AG04449 (cell line): ENCODE measurements at regions not wholly inside any gene's neighbourhood (a gene's known extent, or its start where the extent isn't known, plus 50 kb on each side); places are given as distances from the start of the nearest gene placed in this dataset.
"Not testable (repeated sequence)": the region's sequence is repeated elsewhere in the genome, so short reads cannot be mapped to it uniquely, and the experiment has no call there.

Source experiments
- CTCF ChIA-PET: fragments of 350-600 bp; formaldehyde crosslinking; extraction: SDS; loops from one replicate; lab custom pipeline; 2021; ENCODE audit warnings: antibody characterized with exemption; lab: Yijun Ruan, JAX
- POLR2A ChIA-PET: fragments of 400-600, 350-600 bp; formaldehyde crosslinking; extraction: SDS; loops from one replicate; lab custom pipeline; 2020; ENCODE audit warnings: antibody characterized with exemption, inconsistent platforms; lab: Yijun Ruan, JAX
- DNase-seq: peaks from one replicate; pipeline ENCODE4 v3.0.0-alpha.2; 2010; ENCODE audit warnings: low read depth, low spot score
- H3K4me3 ChIP-seq: 2 replicates; pipeline ENCODE4 v1.5.1; 2011; ENCODE audit warnings: low read depth, mild to moderate bottlenecking, control low read depth, low read length
- CTCF ChIP-seq: IDR thresholded peaks from one replicate; pipeline ENCODE4 v1.5.1; 2011; ENCODE audit warnings: mild to moderate bottlenecking, moderate library complexity, low read length, control low read depth, inconsistent platforms; ENCODE audit not compliant: insufficient read depth; ENCODE audit errors: missing control alignments

GRCh38 chrX:113391875-113392274, 551.2 kb upstream of the AMOT start:
- H3K4me3 ChIP-seq = no peak overlapping the region
- no peak for DNase-seq
- ChIA-PET POLR2A (no interaction called here), CTCF (no interaction called here)
- no peak for TF ChIP-seq CTCF

GRCh38 chrX:113390531-113390930, 549.9 kb upstream of the AMOT start:
- CTCF ChIA-PET = no interaction called here
- POLR2A ChIA-PET = no interaction called here

GRCh38 chrX:113389846-113390245, 549.2 kb upstream of the AMOT start:
- CTCF ChIA-PET = no interaction called here
- DNase-seq = no peak
- no peak overlapping the region for H3K4me3 ChIP-seq
- POLR2A ChIA-PET = no interaction called here
- TF ChIP-seq CTCF = no peak

More at GRCh38 chrX:113390531-113390930, 549.9 kb upstream of the AMOT start:
- DNase-seq = no peak
- H3K4me3 ChIP-seq = no peak overlapping the region
- TF ChIP-seq CTCF = no peak

- ChIA-PET POLR2A (interaction anchor here (0.6 kb wide), 1 partner anchor 1713 kb away, joined by 3 read pairs; no protein-coding TSS in a partner anchor), CTCF (no interaction called here)
- TF ChIP-seq CTCF = no peak
- H3K4me3 ChIP-seq = no peak overlapping the region
- DNase-seq = peak; percentile 40
Observed at GRCh38 chrX:113384628-113385027, 544.0 kb upstream of the AMOT start.

- DNase-seq, CTCF ChIA-PET, H3K4me3 ChIP-seq, POLR2A ChIA-PET: not testable (repeated sequence)
Observed at GRCh38 chrX:113373421-113373820, 532.8 kb upstream of the AMOT start.

GRCh38 chrX:113370006-113370405, 529.4 kb upstream of the AMOT start:
- CTCF ChIA-PET = no interaction called here
- DNase-seq = no peak
- TF ChIP-seq CTCF = no peak
- POLR2A ChIA-PET = no interaction called here
- H3K4me3 ChIP-seq = no peak overlapping the region

- no peak overlapping the region for H3K4me3 ChIP-seq
- DNase-seq = no peak
- POLR2A ChIA-PET = no interaction called here
- TF ChIP-seq CTCF = no peak
- CTCF ChIA-PET = no interaction called here
Observed at GRCh38 chrX:113369056-113369455, 528.4 kb upstream of the AMOT start.
